H9 (cell line): ENCODE measurements at regions not wholly inside any gene's neighbourhood (a gene's known extent, or its start where the extent isn't known, plus 50 kb on each side); places are given as distances from the start of the nearest gene placed in this dataset.

Experiments used
- DNase-seq: peaks from one replicate; pipeline ENCODE4 v3.0.0-alpha.2; 2017
- H2AFZ ChIP-seq: one replicate; pipeline ENCODE4 v1.6.1; 2013; ENCODE audit warnings: mild to moderate bottlenecking, low read length, control low read depth, moderate library complexity
- H2AK5ac ChIP-seq: 2 replicates; pipeline ENCODE4 v1.6.1; 2013; ENCODE audit warnings: low read length, control low read depth, mixed read lengths; ENCODE audit not compliant: insufficient read length
- H2BK120ac ChIP-seq: one replicate; pipeline ENCODE4 v1.6.1; 2013; ENCODE audit warnings: low read depth, mild to moderate bottlenecking, low read length, control low read depth, inconsistent platforms; ENCODE audit not compliant: poor library complexity, severe bottlenecking
- H2BK12ac ChIP-seq: 2 replicates; pipeline ENCODE4 v1.6.1; 2013; ENCODE audit warnings: low read length, control low read depth, mixed read lengths, low read depth; ENCODE audit not compliant: insufficient read length
- H2BK15ac ChIP-seq: 2 replicates; pipeline ENCODE4 v1.6.1; 2013; ENCODE audit warnings: low read depth, low read length, control low read depth
- H2BK20ac ChIP-seq: one replicate; pipeline ENCODE4 v1.6.1; 2013; ENCODE audit warnings: low read depth, mild to moderate bottlenecking, low read length, control low read depth, inconsistent platforms; ENCODE audit not compliant: poor library complexity, severe bottlenecking
- H2BK5ac ChIP-seq: 2 replicates; pipeline ENCODE4 v1.6.1; 2013; ENCODE audit warnings: low read length, control low read depth, mixed read lengths; ENCODE audit not compliant: insufficient read length
- H3K14ac ChIP-seq: 2 replicates; pipeline ENCODE4 v1.6.1; 2013; ENCODE audit warnings: low read length, control low read depth; ENCODE audit not compliant: insufficient read depth
- H3K18ac ChIP-seq: 2 replicates; pipeline ENCODE4 v1.6.1; 2013; ENCODE audit warnings: low read depth, mild to moderate bottlenecking, mixed read lengths, low read length, control low read depth; ENCODE audit not compliant: insufficient read length
- H3K23ac ChIP-seq: 2 replicates; pipeline ENCODE4 v1.6.1; 2013; ENCODE audit warnings: low read length, control low read depth, mixed read lengths, low read depth; ENCODE audit not compliant: insufficient read length
- H3K23me2 ChIP-seq: 2 replicates; pipeline ENCODE4 v1.6.1; 2013; ENCODE audit warnings: low read depth, mild to moderate bottlenecking, mixed read lengths, low read length, control low read depth; ENCODE audit not compliant: insufficient read length, poor library complexity, severe bottlenecking
- H3K27ac ChIP-seq: 2 replicates; pipeline ENCODE4 v1.5.1; 2013; ENCODE audit warnings: low read length, control low read depth, mixed read lengths, low read depth; ENCODE audit not compliant: insufficient read length
- H3K27me3 ChIP-seq: 2 replicates; pipeline ENCODE4 v1.6.1; 2013; ENCODE audit warnings: low read length, control low read depth, inconsistent platforms; ENCODE audit not compliant: insufficient read depth
- H3K4ac ChIP-seq: 2 replicates; pipeline ENCODE4 v1.6.1; 2013; ENCODE audit warnings: low read depth, mild to moderate bottlenecking, control low read depth, inconsistent platforms, low read length, moderate library complexity
- H3K4me1 ChIP-seq: 2 replicates; pipeline ENCODE4 v1.6.1; 2013; ENCODE audit warnings: low read length, control low read depth, inconsistent platforms; ENCODE audit not compliant: insufficient read depth
- H3K4me2 ChIP-seq: 2 replicates; pipeline ENCODE4 v1.6.1; 2013; ENCODE audit warnings: low read length, control low read depth, mixed read lengths; ENCODE audit not compliant: insufficient read length, insufficient read depth
- H3K56ac ChIP-seq: 2 replicates; pipeline ENCODE4 v1.6.1; 2013; ENCODE audit warnings: low read depth, mild to moderate bottlenecking, mixed read lengths, low read length, control low read depth; ENCODE audit not compliant: insufficient read length
- H3K79me1 ChIP-seq: 2 replicates; pipeline ENCODE4 v1.6.1; 2013; ENCODE audit warnings: low read depth, mild to moderate bottlenecking, moderate library complexity, low read length, control low read depth, inconsistent platforms; ENCODE audit not compliant: insufficient read depth, poor library complexity, severe bottlenecking
- H3K79me2 ChIP-seq: 2 replicates; pipeline ENCODE4 v1.6.1; 2013; ENCODE audit warnings: low read length, control low read depth, inconsistent platforms; ENCODE audit not compliant: insufficient read depth
- H3K9ac ChIP-seq: 2 replicates; pipeline ENCODE4 v1.6.1; 2013; ENCODE audit warnings: low read length, control low read depth, mixed read lengths; ENCODE audit not compliant: insufficient read length; ENCODE audit errors: extremely low read depth
- H3K9me3 ChIP-seq: one replicate; pipeline ENCODE4 v1.6.1; 2013; ENCODE audit warnings: low read depth, low read length, inconsistent platforms; ENCODE audit not compliant: control insufficient read depth
- H3T11ph ChIP-seq: one replicate; pipeline ENCODE4 v1.6.1; 2013; ENCODE audit warnings: mild to moderate bottlenecking, low read length, control low read depth, inconsistent platforms
- H4K20me1 ChIP-seq: one replicate; pipeline ENCODE4 v1.6.1; 2013; ENCODE audit not compliant: control insufficient read depth, insufficient read length, insufficient read depth
- H4K5ac ChIP-seq: 2 replicates; pipeline ENCODE4 v1.6.1; 2013; ENCODE audit warnings: low read depth, mild to moderate bottlenecking, mixed read lengths, low read length, control low read depth; ENCODE audit not compliant: insufficient read length
- H4K8ac ChIP-seq: replicated peaks from 2 replicates; pipeline ENCODE4 v1.6.1; 2013; ENCODE audit warnings: low read length, control low read depth, mixed read lengths, low read depth; ENCODE audit not compliant: insufficient read length
- H4K91ac ChIP-seq: 2 replicates; pipeline ENCODE4 v1.6.1; 2013; ENCODE audit warnings: low read depth, mild to moderate bottlenecking, moderate library complexity, mixed read lengths, low read length, control low read depth; ENCODE audit not compliant: insufficient read length
- H3K27ac Mint-ChIP-seq, 3 experiments: 2 replicates in 2 of 3; 3 replicates in 1 of 3; pipeline ENCODE4 v1.8.0; 2020 to 2021; ENCODE audit warnings: mixed read lengths in 3 of 3, mild to moderate bottlenecking in 1 of 3, moderate library complexity in 1 of 3
- H3K27me3 Mint-ChIP-seq: 2 replicates; pipeline ENCODE4 v1.8.0; 2021; ENCODE audit warnings: low read depth, mild to moderate bottlenecking, moderate library complexity, mixed read lengths
- H3K36me3 Mint-ChIP-seq, 3 experiments: 2 replicates in 2 of 3; 3 replicates in 1 of 3; pipeline ENCODE4 v1.8.0; 2020 to 2021; ENCODE audit warnings: low read depth in 3 of 3, mixed read lengths in 3 of 3; ENCODE audit not compliant: insufficient read depth in 1 of 3
- H3K4me1 Mint-ChIP-seq, 2 experiments: 2 replicates each; pipeline ENCODE4 v1.8.0; 2020; ENCODE audit warnings: mixed read lengths in 2 of 2
- H3K4me3 Mint-ChIP-seq, 2 experiments: 2 replicates in 1 of 2; 3 replicates in 1 of 2; pipeline ENCODE4 v1.8.0; 2020 to 2021; ENCODE audit warnings: mild to moderate bottlenecking in 2 of 2, mixed read lengths in 2 of 2, moderate library complexity in 1 of 2
- H3K9me3 Mint-ChIP-seq, 2 experiments: 2 replicates in 1 of 2; 3 replicates in 1 of 2; pipeline ENCODE4 v1.8.0; 2020; ENCODE audit warnings: mild to moderate bottlenecking in 2 of 2, mixed read lengths in 2 of 2, moderate library complexity in 1 of 2
- WGBS: extraction: QIAGEN DNeasy Blood & Tissue Kit; methylation state at CpG from one replicate; pipeline ENCODE4 v1.1.7; 2013; ENCODE audit warnings: missing lambda C conversion rate, low lambda C conversion rate, mixed read lengths; ENCODE audit not compliant: insufficient read length; ENCODE audit errors: extremely low coverage; 5-methylcytosine and 5-hydroxymethylcytosine counted together
- TF ChIP-seq, protein P1 (sequence below): fragments of 200-600 bp; sonication (generic); conservative IDR thresholded peaks from 3 replicates; pipeline ENCODE4 v1.8.0; 2021; ENCODE audit warnings: antibody characterized with exemption, mild to moderate bottlenecking

- no peaks in the 10 kb centered on the region for H3K79me1 ChIP-seq
- no peak overlapping the region for H3K27ac Mint-ChIP-seq
- no peak overlapping the region for H4K91ac ChIP-seq
- no peak overlapping the region for H2BK12ac ChIP-seq
- no peak overlapping the region for H2BK120ac ChIP-seq
- H4K8ac ChIP-seq: no peak overlapping the region
- H3K18ac ChIP-seq: no peak overlapping the region
- H2BK5ac ChIP-seq: no peak overlapping the region
- no peak overlapping the region for H3K9ac ChIP-seq
- H3K4me2 ChIP-seq: no peak overlapping the region
- no peaks in the 10 kb centered on the region for H3K23me2 ChIP-seq
- H3K4ac ChIP-seq: no peak overlapping the region
- H3T11ph ChIP-seq: no peak overlapping the region
- no peaks in the 10 kb centered on the region for H3K9me3 Mint-ChIP-seq
- no peaks in the 10 kb centered on the region for H3K27me3 ChIP-seq
- H2BK15ac ChIP-seq: no peak overlapping the region
- no peak overlapping the region for H3K23ac ChIP-seq
- H4K20me1 ChIP-seq: peaks cover 2% of the 10 kb centered on the region
- no peaks in the 10 kb centered on the region; the same call in 1 of the 2 replicates for H3K4me1 ChIP-seq
- no peak overlapping the region for H3K14ac ChIP-seq
- no peak overlapping the region for H2AK5ac ChIP-seq
- TF ChIP-seq, protein P1, sequence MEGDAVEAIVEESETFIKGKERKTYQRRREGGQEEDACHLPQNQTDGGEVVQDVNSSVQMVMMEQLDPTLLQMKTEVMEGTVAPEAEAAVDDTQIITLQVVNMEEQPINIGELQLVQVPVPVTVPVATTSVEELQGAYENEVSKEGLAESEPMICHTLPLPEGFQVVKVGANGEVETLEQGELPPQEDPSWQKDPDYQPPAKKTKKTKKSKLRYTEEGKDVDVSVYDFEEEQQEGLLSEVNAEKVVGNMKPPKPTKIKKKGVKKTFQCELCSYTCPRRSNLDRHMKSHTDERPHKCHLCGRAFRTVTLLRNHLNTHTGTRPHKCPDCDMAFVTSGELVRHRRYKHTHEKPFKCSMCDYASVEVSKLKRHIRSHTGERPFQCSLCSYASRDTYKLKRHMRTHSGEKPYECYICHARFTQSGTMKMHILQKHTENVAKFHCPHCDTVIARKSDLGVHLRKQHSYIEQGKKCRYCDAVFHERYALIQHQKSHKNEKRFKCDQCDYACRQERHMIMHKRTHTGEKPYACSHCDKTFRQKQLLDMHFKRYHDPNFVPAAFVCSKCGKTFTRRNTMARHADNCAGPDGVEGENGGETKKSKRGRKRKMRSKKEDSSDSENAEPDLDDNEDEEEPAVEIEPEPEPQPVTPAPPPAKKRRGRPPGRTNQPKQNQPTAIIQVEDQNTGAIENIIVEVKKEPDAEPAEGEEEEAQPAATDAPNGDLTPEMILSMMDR: no peak
- no peak overlapping the region for H3K27ac ChIP-seq
- no peaks in the 10 kb centered on the region; a peak in 1 of 7 replicates for H3K36me3 Mint-ChIP-seq
- no peaks in the 10 kb centered on the region for H3K9me3 ChIP-seq
- H4K5ac ChIP-seq: no peak overlapping the region
- DNase-seq: no peak
- peaks cover 2% of the 10 kb centered on the region for H3K27me3 Mint-ChIP-seq
- H3K56ac ChIP-seq: no peak overlapping the region
- peaks cover 20 to 26% of the 10 kb centered on the region in 2 experiments for H3K4me1 Mint-ChIP-seq
- H2BK20ac ChIP-seq: no peak overlapping the region
- no CpG with 5 or more reads among the region's 6 CpGs for WGBS
- H2AFZ ChIP-seq: no peak overlapping the region
- no peaks in the 10 kb centered on the region for H3K79me2 ChIP-seq
- no peak overlapping the region for H3K4me3 Mint-ChIP-seq
Measured at GRCh38 chr5:34563269-34563668, 92.9 kb upstream of the RAI14 start.
